ENCODE measurements at regions not wholly inside any gene's neighbourhood (a gene's known extent, or its start where the extent isn't known, plus 50 kb on each side); places are given as distances from the start of the nearest gene placed in this dataset.

DNA sequence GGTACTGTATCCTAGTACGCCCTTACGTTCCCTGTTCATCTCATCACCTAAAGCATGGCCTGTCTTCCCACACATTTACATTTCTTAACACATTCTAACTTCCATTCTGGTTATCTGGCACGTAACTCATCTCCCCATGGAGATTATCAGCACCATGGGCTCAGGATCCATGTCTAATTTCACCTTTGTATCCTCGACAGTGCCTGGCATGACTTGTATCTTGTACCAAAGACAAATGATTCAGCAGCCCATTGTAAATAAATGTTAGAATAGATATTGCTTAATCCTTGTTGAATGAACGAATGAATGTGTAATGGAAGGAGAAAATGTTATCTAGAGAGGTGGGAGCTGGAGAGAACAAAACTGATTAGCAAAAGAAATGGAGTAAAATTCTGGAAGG is 69.7 kb upstream of the TPM1 start:
- no peak overlapping the region for H3K4me3 ChIP-seq (ENCODE audit: low read length)
- no peak for TF ChIP-seq ZNF274 (IDR thresholded peaks at IDR 0.05; ENCODE audit: low read depth, low read length)

DNA sequence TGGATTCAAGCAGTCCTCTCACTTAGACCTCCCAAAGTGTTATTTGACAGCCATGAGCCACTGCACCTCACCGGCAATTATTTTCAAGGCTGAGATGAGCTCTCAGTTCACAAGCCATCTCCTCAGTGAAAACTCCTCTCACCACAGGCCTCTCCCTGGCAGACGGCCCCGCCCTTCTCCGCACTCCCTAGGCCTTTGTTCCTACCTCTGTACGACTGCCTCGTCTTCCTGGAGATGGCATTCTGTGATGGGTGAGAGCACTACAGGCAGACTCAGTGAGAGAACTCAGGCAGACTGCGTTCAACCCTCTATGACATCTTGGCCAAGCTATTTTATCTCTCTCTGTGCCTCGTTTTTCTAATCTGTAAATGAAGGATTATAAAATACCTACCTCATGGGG is 67.0 kb upstream of the TPM1 start:
- no peak overlapping the region for H3K4me3 ChIP-seq (ENCODE audit: low read length)
- no peak for TF ChIP-seq ZNF274 (IDR thresholded peaks at IDR 0.05; ENCODE audit: low read depth, low read length)

DNA sequence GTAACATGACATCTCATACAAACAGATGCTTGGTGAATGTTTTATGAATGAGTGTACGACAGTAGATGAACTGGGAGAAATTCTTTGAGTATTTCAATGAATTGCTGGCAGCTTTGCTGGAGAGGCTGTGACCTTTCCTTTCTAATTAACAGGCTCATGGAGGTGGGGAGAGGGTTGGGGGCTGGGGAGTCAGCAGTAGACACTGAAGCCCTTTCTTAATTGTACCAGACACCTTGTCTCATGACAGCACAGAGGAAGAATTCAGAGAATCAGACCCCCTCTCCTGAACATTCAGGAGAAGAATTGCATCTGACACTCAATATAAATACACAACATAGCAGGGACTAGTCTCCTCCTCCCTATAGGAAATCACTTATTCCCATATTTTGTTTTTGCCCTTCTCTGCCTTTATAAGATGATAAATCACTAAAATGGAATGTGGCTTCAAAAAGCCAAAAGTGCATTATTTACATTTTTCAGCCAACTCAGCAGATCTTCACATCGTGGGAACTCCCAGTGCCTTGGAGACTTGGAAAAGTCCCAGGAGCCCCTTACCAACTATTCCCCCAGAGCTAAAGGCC is 66.2 kb upstream of the TPM1 start:
- no peak for TF ChIP-seq ZNF274 (IDR thresholded peaks at IDR 0.05; ENCODE audit: low read depth, low read length)
- no peak overlapping the region for H3K4me3 ChIP-seq (ENCODE audit: low read length)

DNA sequence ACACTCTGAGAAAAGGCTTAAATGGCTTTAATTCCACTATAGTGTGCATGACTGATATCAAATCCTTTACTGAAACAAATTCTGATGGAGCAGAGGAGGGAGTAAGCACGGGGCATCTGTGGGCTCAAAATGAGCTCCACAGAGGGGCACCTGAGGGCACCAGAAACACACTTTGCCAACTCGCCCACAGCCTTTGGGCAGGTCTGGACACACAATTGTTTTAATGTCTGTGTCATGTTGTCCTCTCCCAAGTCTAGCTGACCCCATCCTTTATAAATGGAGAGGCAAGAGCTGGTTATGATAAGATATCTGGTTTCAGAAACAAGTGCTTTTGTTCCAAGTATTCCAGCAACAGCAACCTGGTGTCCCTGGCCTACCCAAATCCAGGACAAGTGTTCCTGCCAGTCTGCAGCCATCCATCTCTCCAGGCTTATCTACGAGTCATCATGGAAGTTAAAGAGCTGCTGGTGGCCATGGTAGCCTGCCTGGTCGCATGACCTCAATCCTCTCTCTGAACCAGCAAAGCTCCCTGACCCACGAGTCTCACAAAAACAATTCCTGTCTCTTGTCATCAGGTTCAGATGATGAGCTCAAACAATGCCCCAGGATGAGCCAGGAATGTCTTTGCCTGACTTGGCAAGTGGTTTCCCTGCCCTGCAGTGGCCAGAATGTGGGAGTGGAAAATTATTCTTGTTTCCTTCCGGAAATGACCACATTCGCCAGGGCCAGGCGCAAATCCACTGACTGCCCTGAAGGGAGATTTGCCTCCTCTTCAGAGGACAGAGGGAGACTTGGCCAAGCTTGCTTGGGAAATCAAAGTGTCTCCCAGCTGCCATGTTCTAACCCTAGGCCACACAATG is 64.4 kb upstream of the TPM1 start:
- TF ChIP-seq ZNF274 (IDR thresholded peaks at IDR 0.05; ENCODE audit: low read depth, low read length) = no peak
- no peak overlapping the region for H3K4me3 ChIP-seq (ENCODE audit: low read length)

DNA sequence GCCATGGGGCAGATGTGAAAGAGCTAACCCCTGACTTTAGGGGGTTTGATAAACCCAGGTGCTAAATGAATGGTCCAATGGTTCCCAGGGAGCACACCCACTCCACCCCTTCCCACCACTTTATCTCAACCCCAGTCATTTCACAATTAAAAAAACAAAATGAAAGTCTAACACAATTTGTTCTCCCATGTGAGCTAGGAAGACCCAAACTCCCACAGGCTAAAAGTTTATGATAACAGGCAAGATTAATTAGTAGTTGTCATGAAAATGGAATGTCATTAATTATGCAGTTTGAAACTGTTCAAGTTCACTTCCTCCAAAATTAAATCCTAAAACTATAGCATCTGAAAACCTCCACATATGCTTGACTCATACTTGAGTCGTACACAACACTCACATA is 63.3 kb upstream of the TPM1 start:
- no peak for TF ChIP-seq ZNF274 (IDR thresholded peaks at IDR 0.05; ENCODE audit: low read depth, low read length)

DNA sequence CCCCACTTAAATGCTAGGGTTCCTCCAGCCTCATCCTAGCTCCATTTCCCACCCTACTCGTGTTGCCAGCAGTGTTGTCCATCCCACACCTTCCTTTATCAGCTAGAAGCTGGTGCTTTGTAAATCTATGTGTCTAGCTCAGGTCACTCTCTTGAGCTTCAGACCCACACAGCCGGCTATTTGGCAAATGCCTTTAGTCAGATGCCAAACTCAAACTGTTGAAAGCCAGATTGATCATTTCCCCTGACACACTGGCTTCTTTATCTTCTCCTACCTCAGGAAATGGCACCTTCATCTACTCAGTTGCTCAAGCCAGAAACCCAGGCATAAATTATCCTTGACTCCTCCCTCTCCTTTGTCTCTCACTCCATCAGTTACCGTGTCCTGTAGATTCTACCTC is 61.5 kb upstream of the TPM1 start:
- no peak for TF ChIP-seq ZNF274 (IDR thresholded peaks at IDR 0.05; ENCODE audit: low read depth, low read length)
- H3K4me3 ChIP-seq (ENCODE audit: low read length) = no peak overlapping the region

More for the DNA sequence above, 63.3 kb upstream of the TPM1 start:
- no peak overlapping the region for H3K4me3 ChIP-seq (ENCODE audit: low read length)

GRCh38 chr15:62983956-62984355 is 58.6 kb upstream of the TPM1 start:
- no peak for TF ChIP-seq ZNF274 (IDR thresholded peaks at IDR 0.05; ENCODE audit: low read depth, low read length)
- H3K4me3 ChIP-seq (ENCODE audit: low read length) = no peak overlapping the region

- no peak overlapping the region for H3K4me3 ChIP-seq (ENCODE audit: low read length)
- TF ChIP-seq ZNF274 (IDR thresholded peaks at IDR 0.05; ENCODE audit: low read depth, low read length) = no peak
Measured at GRCh38 chr15:62985768-62986167, 56.8 kb upstream of the TPM1 start.

GRCh38 chr15:62986948-62987347 is 55.6 kb upstream of the TPM1 start:
- TF ChIP-seq ZNF274 (IDR thresholded peaks at IDR 0.05; ENCODE audit: low read depth, low read length) = no peak

GRCh38 chr15:62988701-62989100 is 53.8 kb upstream of the TPM1 start:
- no peak for TF ChIP-seq ZNF274 (IDR thresholded peaks at IDR 0.05; ENCODE audit: low read depth, low read length)
- H3K4me3 ChIP-seq (ENCODE audit: low read length) = no peak overlapping the region

More at GRCh38 chr15:62986948-62987347, 55.6 kb upstream of the TPM1 start:
- H3K4me3 ChIP-seq (ENCODE audit: low read length) = no peak overlapping the region

DNA sequence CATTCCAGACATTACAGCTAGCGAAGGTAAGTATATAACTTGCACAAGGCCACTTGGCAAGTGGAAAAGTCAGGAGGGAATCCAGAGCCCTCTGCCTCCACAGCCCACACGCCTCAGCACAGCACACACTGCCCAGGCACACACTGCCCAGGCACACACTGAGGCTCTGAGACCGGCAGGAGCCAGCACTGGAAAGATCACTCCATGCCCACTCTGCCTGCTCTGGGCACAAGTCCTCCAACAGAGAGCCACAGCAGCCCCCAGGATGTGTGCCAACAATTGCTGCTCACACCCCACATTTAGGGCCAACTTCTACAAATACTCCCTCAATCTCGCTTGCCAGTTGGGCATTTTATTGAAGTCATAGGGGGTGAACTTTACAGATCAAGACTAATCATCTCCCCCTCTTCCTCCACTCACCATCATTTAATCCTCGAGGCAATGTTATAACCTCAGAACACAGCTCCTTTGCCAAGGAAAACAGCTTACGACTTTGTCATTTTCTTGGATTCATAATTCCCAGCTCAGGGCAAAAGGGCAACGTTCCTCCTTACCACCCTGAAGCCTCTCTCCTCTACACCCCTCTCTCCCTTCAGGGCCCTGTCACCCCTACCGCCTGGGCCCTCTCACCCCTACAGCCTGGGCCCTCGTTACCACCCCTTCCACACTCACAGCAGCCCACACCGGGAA is 53.0 kb upstream of the TPM1 start:
- TF ChIP-seq ZNF274 (IDR thresholded peaks at IDR 0.05; ENCODE audit: low read depth, low read length) = no peak
- H3K4me3 ChIP-seq (ENCODE audit: low read length) = no peak overlapping the region

- no peak overlapping the region for H3K4me3 ChIP-seq (ENCODE audit: low read length)
- no peak for TF ChIP-seq ZNF274 (IDR thresholded peaks at IDR 0.05; ENCODE audit: low read depth, low read length)
Measured at GRCh38 chr15:62991698-62992097, 50.8 kb upstream of the TPM1 start.

- no peak for TF ChIP-seq ZNF274 (IDR thresholded peaks at IDR 0.05; ENCODE audit: low read depth, low read length)
- H3K4me3 ChIP-seq (ENCODE audit: low read length) = no peak overlapping the region
Measured at GRCh38 chr15:62992302-62992701, 50.2 kb upstream of the TPM1 start.
